IMR-90 (cell line): ENCODE measurements at regions not wholly inside any gene's neighbourhood (a gene's known extent, or its start where the extent isn't known, plus 50 kb on each side); places are given as distances from the start of the nearest gene placed in this dataset.

ENCODE experiments used
- ATAC-seq: fragments of 200-7000 bp; cut with Tn5 transposase; 2 replicates; pipeline ENCODE4 v1.9.1; 2020; ENCODE audit warnings: low read depth, mild to moderate bottlenecking, moderate library complexity
- BruUV-seq: library from RNA; stranded (reverse); fragments of 400-500 nt; replicated peaks from 2 replicates; lab custom pipeline; 2021; lab: Mats Ljungman, UMichigan
- CTCF ChIA-PET: fragments of 300-600 bp; formaldehyde crosslinking; extraction: SDS; loops from one replicate; lab custom pipeline; 2021; ENCODE audit warnings: antibody characterized with exemption; lab: Yijun Ruan, JAX
- POLR2A ChIA-PET: fragments of 300-600 bp; sonication (Branson Sonifier 250); formaldehyde crosslinking; loops from one replicate; lab custom pipeline; 2022; ENCODE audit warnings: antibody characterized with exemption; ENCODE audit not compliant: unreplicated experiment; lab: Charles Lee
- DNase-seq: peaks from one replicate; pipeline ENCODE4 v3.0.0; 2013
- H2AFZ ChIP-seq: replicated peaks from 2 replicates; pipeline ENCODE3; 2013; ENCODE audit warnings: low read length, mild to moderate bottlenecking; ENCODE audit not compliant: poor library complexity
- H2AK5ac ChIP-seq: 2 replicates; pipeline ENCODE4 v1.6.1; 2013; ENCODE audit warnings: low read depth, low read length, inconsistent platforms
- H2AK9ac ChIP-seq: replicated peaks from 2 replicates; pipeline ENCODE3; 2013; ENCODE audit warnings: mild to moderate bottlenecking, low read depth, low read length, moderate library complexity; ENCODE audit not compliant: poor library complexity
- H2BK120ac ChIP-seq: 2 replicates; pipeline ENCODE4 v1.6.1; 2013; ENCODE audit warnings: low read depth, low read length, inconsistent platforms
- H2BK15ac ChIP-seq: 3 replicates; pipeline ENCODE4 v1.6.1; 2013; ENCODE audit warnings: low read depth, low read length, inconsistent platforms
- H2BK20ac ChIP-seq: 2 replicates; pipeline ENCODE4 v1.6.1; 2013; ENCODE audit warnings: low read depth, mild to moderate bottlenecking, inconsistent platforms, low read length, moderate library complexity
- H2BK5ac ChIP-seq: 2 replicates; pipeline ENCODE4 v1.6.1; 2013; ENCODE audit warnings: mild to moderate bottlenecking, low read depth, low read length, inconsistent platforms; ENCODE audit not compliant: poor library complexity, severe bottlenecking
- H3K14ac ChIP-seq: replicated peaks from 2 replicates; pipeline ENCODE4 v1.6.1; 2013; ENCODE audit warnings: low read depth, low read length, inconsistent platforms
- H3K18ac ChIP-seq: 2 replicates; pipeline ENCODE4 v1.6.1; 2013; ENCODE audit warnings: low read depth, low read length, control low read depth
- H3K23ac ChIP-seq: 2 replicates; pipeline ENCODE4 v1.6.1; 2013; ENCODE audit warnings: low read depth, low read length, inconsistent platforms
- H3K27ac ChIP-seq: 2 replicates; pipeline ENCODE4 v1.5.1; 2013; ENCODE audit warnings: mild to moderate bottlenecking, control low read depth, low read length; ENCODE audit not compliant: insufficient read depth
- H3K27me3 ChIP-seq: 2 replicates; pipeline ENCODE4 v1.6.1; 2013; ENCODE audit warnings: low read length; ENCODE audit not compliant: control insufficient read depth, insufficient read depth
- H3K36me3 ChIP-seq: 2 replicates; pipeline ENCODE4 v1.6.1; 2013; ENCODE audit warnings: low read length, mixed read lengths; ENCODE audit not compliant: control insufficient read depth, insufficient read depth
- H3K4ac ChIP-seq: 2 replicates; pipeline ENCODE4 v1.6.1; 2013; ENCODE audit warnings: low read depth, low read length, inconsistent platforms
- H3K4me1 ChIP-seq: 2 replicates; pipeline ENCODE4 v1.6.1; 2013; ENCODE audit warnings: low read length, mixed read lengths; ENCODE audit not compliant: control insufficient read depth, insufficient read depth
- H3K4me2 ChIP-seq: 2 replicates; pipeline ENCODE4 v1.6.1; 2013; ENCODE audit warnings: low read depth, mild to moderate bottlenecking, control low read depth, low read length, moderate library complexity
- H3K4me3 ChIP-seq: 2 replicates; pipeline ENCODE4 v1.5.1; 2013; ENCODE audit warnings: low read depth, mild to moderate bottlenecking, control low read depth, low read length, moderate library complexity; ENCODE audit not compliant: insufficient read depth
- H3K56ac ChIP-seq: 2 replicates; pipeline ENCODE4 v1.6.1; 2013; ENCODE audit warnings: low read length, inconsistent platforms; ENCODE audit not compliant: insufficient read depth; ENCODE audit errors: extremely low read depth
- H3K79me1 ChIP-seq, 2 experiments: 2 replicates each; pipeline ENCODE4 v1.6.1; 2013; ENCODE audit warnings: low read length in 2 of 2, inconsistent platforms in 1 of 2, low read depth in 1 of 2
- H3K9ac ChIP-seq: 2 replicates; pipeline ENCODE4 v1.6.1; 2013; ENCODE audit warnings: low read depth, low read length, control low read depth
- H3K9me1 ChIP-seq: 2 replicates; pipeline ENCODE4 v1.6.1; 2013; ENCODE audit warnings: low read length, inconsistent platforms; ENCODE audit not compliant: insufficient read depth
- H3K9me3 ChIP-seq: 2 replicates; pipeline ENCODE4 v1.6.1; 2013; ENCODE audit warnings: low read length; ENCODE audit not compliant: control insufficient read depth, insufficient read depth
- H4K20me1 ChIP-seq: 2 replicates; pipeline ENCODE4 v1.6.1; 2013; ENCODE audit warnings: low read length, inconsistent platforms; ENCODE audit not compliant: insufficient read depth
- H4K5ac ChIP-seq: 2 replicates; pipeline ENCODE4 v1.6.1; 2013; ENCODE audit warnings: mild to moderate bottlenecking, low read depth, low read length, control low read depth
- H4K8ac ChIP-seq, 2 experiments: 2 replicates each; pipeline ENCODE4 v1.6.1; 2013; ENCODE audit warnings: low read depth in 2 of 2, low read length in 2 of 2, control low read depth in 1 of 2, inconsistent platforms in 1 of 2
- H4K91ac ChIP-seq: 2 replicates; pipeline ENCODE4 v1.6.1; 2013; ENCODE audit warnings: low read depth, low read length, inconsistent platforms; ENCODE audit not compliant: insufficient read depth
- BHLHE40 ChIP-seq: fragments of 150-350 bp; IDR thresholded peaks from 2 replicates; pipeline ENCODE4 v1.6.1; 2016; ENCODE audit warnings: mild to moderate bottlenecking, low read depth, low read length
- CEBPB ChIP-seq: IDR thresholded peaks from 2 replicates; pipeline ENCODE4 v1.6.1; 2012; ENCODE audit warnings: low read depth, low read length, improper control_type of control experiment
- CHD1 ChIP-seq: IDR thresholded peaks from 2 replicates; pipeline ENCODE4 v1.6.1; 2012; ENCODE audit warnings: low read depth, low read length, improper control_type of control experiment
- CTCF ChIP-seq: conservative IDR thresholded peaks from 2 replicates; pipeline ENCODE4 v1.5.1; 2012; ENCODE audit warnings: mild to moderate bottlenecking, low read depth, low read length, improper control_type of control experiment
- MAZ ChIP-seq: IDR thresholded peaks from 2 replicates; pipeline ENCODE4 v1.6.1; 2012; ENCODE audit warnings: low read depth, mild to moderate bottlenecking, low read length, improper control_type of control experiment, moderate library complexity, borderline replicate concordance
- MXI1 ChIP-seq: IDR thresholded peaks from 2 replicates; pipeline ENCODE4 v1.6.1; 2012; ENCODE audit warnings: low read depth, mild to moderate bottlenecking, low read length, moderate library complexity, borderline replicate concordance
- NFE2L2 ChIP-seq: fragments of 150-350 bp; IDR thresholded peaks from 2 replicates; pipeline ENCODE4 v1.6.1; 2016; ENCODE audit warnings: low read depth, mild to moderate bottlenecking, low read length
- POLR2A ChIP-seq: IDR thresholded peaks from 2 replicates; pipeline ENCODE4 v1.6.1; 2012; ENCODE audit warnings: mild to moderate bottlenecking, low read depth, low read length
- RCOR1 ChIP-seq: IDR thresholded peaks from 2 replicates; pipeline ENCODE4 v1.6.1; 2012; ENCODE audit warnings: mild to moderate bottlenecking, low read length, improper control_type of control experiment; ENCODE audit not compliant: insufficient replicate concordance
- RFX5 ChIP-seq: IDR thresholded peaks from 2 replicates; pipeline ENCODE4 v1.8.0; 2012; ENCODE audit warnings: low read depth, mild to moderate bottlenecking, low read length, moderate library complexity
- SMC3 ChIP-seq: fragments of 150-350 bp; IDR thresholded peaks from 2 replicates; pipeline ENCODE4 v1.6.1; 2016; ENCODE audit warnings: low read depth, mild to moderate bottlenecking, antibody characterized with exemption, low read length, moderate library complexity
- USF2 ChIP-seq: fragments of 150-350 bp; IDR thresholded peaks from 2 replicates; pipeline ENCODE4 v1.6.1; 2017; ENCODE audit warnings: mild to moderate bottlenecking, antibody characterized with exemption, low read length, low read depth
- WGBS, 2 experiments: methylation state at CpG; one replicate each; pipeline versions ENCODE4 v1.1.5 to v1.1.7; 2013; ENCODE audit warnings: missing lambda C conversion rate in 2 of 2; ENCODE audit not compliant: insufficient read length in 1 of 2; ENCODE audit errors: extremely low coverage in 2 of 2; 5-methylcytosine and 5-hydroxymethylcytosine counted together
- dilution Hi-C: fragments of 300-500 bp; cut with HindIII; formaldehyde crosslinking; loops from one replicate; pipeline ENCODE4 v1.14.3; 2018; ENCODE audit warnings: low sequenced_read_pairs; ENCODE audit not compliant: unreplicated experiment
- in situ Hi-C: fragments of 300-500 bp; cut with MboI; formaldehyde crosslinking; loops from 3 replicates; pipeline ENCODE4 v1.14.3; 2019; ENCODE audit warnings: low sequenced_read_pairs, inconsistent platforms, mixed read lengths
- intact Hi-C: fragments of 100-400 bp; cut with micrococcal nuclease; formaldehyde crosslinking; loops from 2 replicates; pipeline ENCODE4 v1.10.0; 2022

GRCh38 chr18:78687736-78688135 is 291.9 kb upstream of the SALL3 start:
- H2BK120ac ChIP-seq: no peak overlapping the region
- ChIA-PET POLR2A (no interaction called here), CTCF (no interaction called here)
- no peak overlapping the region for H2AFZ ChIP-seq
- H3K27ac ChIP-seq: no peak overlapping the region
- WGBS, 2 experiments: 14% methylated on average over 1 of the region's 7 CpGs; no CpG with 5 or more reads in 1 of the 2 experiments
- no peak overlapping the region for H2BK5ac ChIP-seq
- no peak overlapping the region for H3K9ac ChIP-seq
- no peak overlapping the region for H3K4ac ChIP-seq
- no peak overlapping the region for H2BK20ac ChIP-seq
- intact Hi-C loops (no loop called here), dilution Hi-C loops (no loop called here), in situ Hi-C loops (no loop called here)
- H3K9me3 ChIP-seq: peaks cover 48% of the 10 kb centered on the region
- no peaks in the 10 kb centered on the region for H3K79me1 ChIP-seq
- H3K4me3 ChIP-seq: no peak overlapping the region
- no TSS peak for BruUV-seq
- no peaks in the 10 kb centered on the region for H4K20me1 ChIP-seq
- H4K5ac ChIP-seq: no peak overlapping the region
- no peak overlapping the region for H3K14ac ChIP-seq
- no peak for DNase-seq
- H3K9me1 ChIP-seq: no peaks in the 10 kb centered on the region
- H4K91ac ChIP-seq: no peak overlapping the region
- TF ChIP-seq CTCF: no peak
- TF ChIP-seq CHD1: no peak
- TF ChIP-seq MAZ: no peak
- no peak for TF ChIP-seq RFX5
- no peak for TF ChIP-seq CEBPB
- TF ChIP-seq NFE2L2: no peak
- no peak for TF ChIP-seq RCOR1
- no peak for TF ChIP-seq USF2
- no peak for TF ChIP-seq BHLHE40
- no peak for TF ChIP-seq POLR2A
- TF ChIP-seq MXI1: no peak
- no peak for TF ChIP-seq SMC3
- H3K36me3 ChIP-seq: no peaks in the 10 kb centered on the region
- no peak overlapping the region for H3K23ac ChIP-seq
- H2AK5ac ChIP-seq: no peak overlapping the region
- no peak overlapping the region for H3K18ac ChIP-seq
- H4K8ac ChIP-seq: no peak overlapping the region
- H3K27me3 ChIP-seq: no peaks in the 10 kb centered on the region
- ATAC-seq: no peak
- H2AK9ac ChIP-seq: no peak overlapping the region
- no peak overlapping the region for H3K4me2 ChIP-seq
- no peaks in the 10 kb centered on the region for H3K4me1 ChIP-seq
- no peak overlapping the region for H3K56ac ChIP-seq
- no peak overlapping the region for H2BK15ac ChIP-seq
